Muscle layer of colon (tissue), 2 donors: ENCODE measurements at regions not wholly inside any gene's neighbourhood (a gene's known extent, or its start where the extent isn't known, plus 50 kb on each side); places are given as distances from the start of the nearest gene placed in this dataset.
"Not testable (repeated sequence)": the region's sequence is repeated elsewhere in the genome, so short reads cannot be mapped to it uniquely, and the experiment has no call there.

Experiments
- H3K27ac ChIP-seq: one replicate; pipeline ENCODE4 v1.7.0; 2013; ENCODE audit warnings: low read depth, mild to moderate bottlenecking, low read length, moderate library complexity
- H3K27me3 ChIP-seq, 2 donors: one replicate each; pipeline ENCODE4 v1.7.0; 2013; ENCODE audit warnings: low read length in 2 of 2, mild to moderate bottlenecking in 2 of 2; ENCODE audit not compliant: insufficient read depth in 2 of 2, control insufficient read depth in 1 of 2
- H3K36me3 ChIP-seq: one replicate; pipeline ENCODE4 v1.7.0; 2013; ENCODE audit warnings: mild to moderate bottlenecking, low read length; ENCODE audit not compliant: insufficient read depth
- H3K4me1 ChIP-seq: one replicate; pipeline ENCODE4 v1.7.0; 2013; ENCODE audit warnings: mild to moderate bottlenecking, low read length; ENCODE audit not compliant: insufficient read depth
- H3K4me3 ChIP-seq, 2 donors: one replicate each; pipeline ENCODE4 v1.7.0; 2013; ENCODE audit warnings: low read length in 2 of 2, low read depth in 1 of 2, mild to moderate bottlenecking in 1 of 2, moderate library complexity in 1 of 2
- H3K9ac ChIP-seq: one replicate; pipeline ENCODE4 v1.7.0; 2013; ENCODE audit warnings: low read length
- H3K9me3 ChIP-seq: one replicate; pipeline ENCODE4 v1.7.0; 2013; ENCODE audit warnings: mild to moderate bottlenecking, low read length
- donor health status: abdominal sarcoma.
- donor health status: Adenocarcinoma of cecum.

GRCh38 chr7:29652556-29652955 is 88.9 kb downstream of the PRR15 start:
- Histone ChIP-seq H3K4me1 (no peaks in the 10 kb centered on the region), H3K4me3 (no peak overlapping the region), H3K36me3 (no peaks in the 10 kb centered on the region), H3K9me3 (no peaks in the 10 kb centered on the region), H3K27ac (no peak overlapping the region), H3K27me3 (no peaks in the 10 kb centered on the region), H3K9ac (no peak overlapping the region)

- not testable (repeated sequence) for H3K4me1 ChIP-seq, H3K27me3 ChIP-seq, H3K27ac ChIP-seq, H3K9ac ChIP-seq, H3K9me3 ChIP-seq, H3K36me3 ChIP-seq, H3K4me3 ChIP-seq
Observed at GRCh38 chr7:29654340-29654739, 90.7 kb downstream of the PRR15 start.

GRCh38 chr7:29657288-29657687 is 93.7 kb downstream of the PRR15 start:
- Histone ChIP-seq H3K9ac (no peak overlapping the region), H3K4me3 (no peak overlapping the region), H3K36me3 (no peaks in the 10 kb centered on the region), H3K9me3 (no peaks in the 10 kb centered on the region), H3K27ac (no peak overlapping the region), H3K4me1 (no peaks in the 10 kb centered on the region), H3K27me3 (no peaks in the 10 kb centered on the region)

- no peak overlapping the region for H3K27ac ChIP-seq
- no peak overlapping the region for H3K4me3 ChIP-seq
- H3K9ac ChIP-seq, result no peak overlapping the region
- no peaks in the 10 kb centered on the region for H3K36me3 ChIP-seq
- H3K4me1 ChIP-seq, result no peaks in the 10 kb centered on the region
- no peaks in the 10 kb centered on the region for H3K27me3 ChIP-seq
- no peaks in the 10 kb centered on the region for H3K9me3 ChIP-seq
Observed at GRCh38 chr7:29657856-29658255, 94.2 kb downstream of the PRR15 start.

- not testable (repeated sequence) for H3K9me3 ChIP-seq, H3K36me3 ChIP-seq, H3K27me3 ChIP-seq, H3K4me1 ChIP-seq, H3K9ac ChIP-seq, H3K4me3 ChIP-seq, H3K27ac ChIP-seq
Observed at GRCh38 chr7:29659213-29659612, 95.6 kb downstream of the PRR15 start.

- H3K36me3 ChIP-seq, H3K4me1 ChIP-seq, H3K9me3 ChIP-seq, H3K27me3 ChIP-seq, H3K4me3 ChIP-seq, H3K9ac ChIP-seq, H3K27ac ChIP-seq: not testable (repeated sequence)
Observed at GRCh38 chr7:29662899-29663298, 99.3 kb downstream of the PRR15 start.

GRCh38 chr7:29664999-29665398 is 101.4 kb downstream of the PRR15 start:
- H3K9me3 ChIP-seq, H3K9ac ChIP-seq, H3K27me3 ChIP-seq, H3K36me3 ChIP-seq, H3K27ac ChIP-seq, H3K4me1 ChIP-seq, H3K4me3 ChIP-seq: not testable (repeated sequence)

GRCh38 chr7:29667096-29667669 is 103.5 kb downstream of the PRR15 start:
- not testable (repeated sequence) for H3K36me3 ChIP-seq, H3K9ac ChIP-seq, H3K9me3 ChIP-seq, H3K27me3 ChIP-seq, H3K27ac ChIP-seq, H3K4me3 ChIP-seq, H3K4me1 ChIP-seq

GRCh38 chr7:29671286-29671685 is 107.7 kb downstream of the PRR15 start:
- H3K4me1 ChIP-seq, H3K36me3 ChIP-seq, H3K4me3 ChIP-seq, H3K27ac ChIP-seq, H3K9me3 ChIP-seq, H3K27me3 ChIP-seq, H3K9ac ChIP-seq: not testable (repeated sequence)

GRCh38 chr7:29673635-29674034 is 110.0 kb downstream of the PRR15 start:
- H3K9me3 ChIP-seq, H3K36me3 ChIP-seq, H3K27ac ChIP-seq, H3K4me3 ChIP-seq, H3K27me3 ChIP-seq, H3K4me1 ChIP-seq, H3K9ac ChIP-seq: not testable (repeated sequence)

GRCh38 chr7:29674626-29675025 is 111.0 kb downstream of the PRR15 start:
- H3K4me1 ChIP-seq, H3K27me3 ChIP-seq, H3K9me3 ChIP-seq, H3K4me3 ChIP-seq, H3K27ac ChIP-seq, H3K36me3 ChIP-seq, H3K9ac ChIP-seq: not testable (repeated sequence)

GRCh38 chr7:29677254-29677653 is 113.6 kb downstream of the PRR15 start:
- not testable (repeated sequence) for H3K27me3 ChIP-seq, H3K9me3 ChIP-seq

More at GRCh38 chr7:29677254-29677653, 113.6 kb downstream of the PRR15 start:
- not testable (repeated sequence) for H3K27ac ChIP-seq, H3K4me1 ChIP-seq, H3K9ac ChIP-seq, H3K36me3 ChIP-seq, H3K4me3 ChIP-seq
